DND-41 (cell line): ENCODE measurements at regions not wholly inside any gene's neighbourhood (a gene's known extent, or its start where the extent isn't known, plus 50 kb on each side); places are given as distances from the start of the nearest gene placed in this dataset.

ENCODE experiments used
- ATAC-seq: fragments of 200-7000 bp; cut with Tn5 transposase; 3 replicates; pipeline ENCODE4 v1.9.1; 2021; ENCODE audit warnings: low read depth; ENCODE audit not compliant: insufficient read depth
- DNase-seq: peaks from one replicate; pipeline ENCODE4 v3.0.0-alpha.2; 2020
- H2AFZ ChIP-seq: 2 replicates; pipeline ENCODE4 v1.6.0; 2012; ENCODE audit warnings: low read depth, low read length
- H3K27ac ChIP-seq: 2 replicates; pipeline ENCODE4 v1.5.1; 2012; ENCODE audit warnings: low read length, inconsistent platforms
- H3K27me3 ChIP-seq: fragments of 200-600 bp; sonication (generic); 2 replicates; pipeline ENCODE4 v1.6.0; 2012; ENCODE audit warnings: low read length, mild to moderate bottlenecking, inconsistent platforms; ENCODE audit not compliant: insufficient read depth, poor library complexity
- H3K36me3 ChIP-seq: 2 replicates; pipeline ENCODE4 v1.5.1; 2012; ENCODE audit warnings: low read length, inconsistent platforms; ENCODE audit not compliant: insufficient read depth
- H3K4me1 ChIP-seq: 2 replicates; pipeline ENCODE4 v1.5.1; 2012; ENCODE audit warnings: mild to moderate bottlenecking, low read length; ENCODE audit not compliant: insufficient read depth
- H3K4me2 ChIP-seq: 2 replicates; pipeline ENCODE4 v1.6.0; 2012; ENCODE audit warnings: mild to moderate bottlenecking, moderate library complexity, low read length, inconsistent platforms; ENCODE audit not compliant: insufficient read depth
- H3K4me3 ChIP-seq, 2 experiments: fragments of 200-600 bp in 1 of 2; shearing (Covaris generic) in 1 of 2; 2 replicates each; pipeline ENCODE4 v1.5.1; 2012 to 2016; ENCODE audit warnings: inconsistent platforms in 2 of 2, low read length in 2 of 2, mild to moderate bottlenecking in 2 of 2, low read depth in 1 of 2, moderate library complexity in 1 of 2
- H3K79me2 ChIP-seq: 2 replicates; pipeline ENCODE4 v1.6.0; 2012; ENCODE audit warnings: low read length, inconsistent platforms; ENCODE audit not compliant: insufficient read depth
- H3K9ac ChIP-seq: 2 replicates; pipeline ENCODE4 v1.6.0; 2012; ENCODE audit warnings: low read depth, mild to moderate bottlenecking, inconsistent platforms, low read length, moderate library complexity
- H3K9me3 ChIP-seq: 2 replicates; pipeline ENCODE4 v1.5.1; 2012; ENCODE audit warnings: low read length, moderate library complexity, mild to moderate bottlenecking, inconsistent platforms; ENCODE audit not compliant: insufficient read depth, severe bottlenecking
- H4K20me1 ChIP-seq: 2 replicates; pipeline ENCODE4 v1.6.0; 2012; ENCODE audit warnings: low read length; ENCODE audit not compliant: insufficient read depth
- EZH2 ChIP-seq: IDR thresholded peaks from 3 replicates; pipeline ENCODE4 v1.6.1; 2012; ENCODE audit warnings: borderline replicate concordance, low read depth, mild to moderate bottlenecking, moderate library complexity, low read length, inconsistent platforms; ENCODE audit not compliant: severe bottlenecking
- TF ChIP-seq, protein P1 (sequence below): IDR thresholded peaks from 2 replicates; pipeline ENCODE4 v1.5.1; 2012; ENCODE audit warnings: borderline replicate concordance, low read length, moderate library complexity, mild to moderate bottlenecking; ENCODE audit not compliant: poor library complexity, severe bottlenecking; ENCODE audit errors: extremely low read depth

GRCh38 chr6:121912905-121913304 is 477.5 kb downstream of the GJA1 start:
- DNase-seq (no peak), ATAC-seq (no peak)
- peaks cover 4% of the 10 kb centered on the region for H3K4me1 ChIP-seq
- TF ChIP-seq EZH2 = no peak
- TF ChIP-seq, protein P1, sequence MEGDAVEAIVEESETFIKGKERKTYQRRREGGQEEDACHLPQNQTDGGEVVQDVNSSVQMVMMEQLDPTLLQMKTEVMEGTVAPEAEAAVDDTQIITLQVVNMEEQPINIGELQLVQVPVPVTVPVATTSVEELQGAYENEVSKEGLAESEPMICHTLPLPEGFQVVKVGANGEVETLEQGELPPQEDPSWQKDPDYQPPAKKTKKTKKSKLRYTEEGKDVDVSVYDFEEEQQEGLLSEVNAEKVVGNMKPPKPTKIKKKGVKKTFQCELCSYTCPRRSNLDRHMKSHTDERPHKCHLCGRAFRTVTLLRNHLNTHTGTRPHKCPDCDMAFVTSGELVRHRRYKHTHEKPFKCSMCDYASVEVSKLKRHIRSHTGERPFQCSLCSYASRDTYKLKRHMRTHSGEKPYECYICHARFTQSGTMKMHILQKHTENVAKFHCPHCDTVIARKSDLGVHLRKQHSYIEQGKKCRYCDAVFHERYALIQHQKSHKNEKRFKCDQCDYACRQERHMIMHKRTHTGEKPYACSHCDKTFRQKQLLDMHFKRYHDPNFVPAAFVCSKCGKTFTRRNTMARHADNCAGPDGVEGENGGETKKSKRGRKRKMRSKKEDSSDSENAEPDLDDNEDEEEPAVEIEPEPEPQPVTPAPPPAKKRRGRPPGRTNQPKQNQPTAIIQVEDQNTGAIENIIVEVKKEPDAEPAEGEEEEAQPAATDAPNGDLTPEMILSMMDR = no peak
- peaks cover 2% of the 10 kb centered on the region for H3K9me3 ChIP-seq
- no peak overlapping the region for H3K4me3 ChIP-seq
- no peaks in the 10 kb centered on the region for H3K36me3 ChIP-seq
- H2AFZ ChIP-seq = no peak overlapping the region
- no peaks in the 10 kb centered on the region for H3K79me2 ChIP-seq
- H4K20me1 ChIP-seq = no peaks in the 10 kb centered on the region
- H3K27ac ChIP-seq = no peak overlapping the region
- H3K9ac ChIP-seq = no peak overlapping the region
- H3K27me3 ChIP-seq = no peaks in the 10 kb centered on the region
- H3K4me2 ChIP-seq = no peak overlapping the region

- H3K27ac ChIP-seq = no peak overlapping the region
- no peaks in the 10 kb centered on the region for H3K9me3 ChIP-seq
- DNase-seq (no peak), ATAC-seq (no peak)
- peak overlapping the region; percentile 23; the same call in 1 of the 2 replicates for H2AFZ ChIP-seq
- H4K20me1 ChIP-seq = no peaks in the 10 kb centered on the region
- no peak overlapping the region for H3K9ac ChIP-seq
- H3K79me2 ChIP-seq = no peaks in the 10 kb centered on the region
- TF ChIP-seq EZH2 = no peak
- TF ChIP-seq, protein P1 = no peak
- H3K27me3 ChIP-seq = no peaks in the 10 kb centered on the region
- no peak overlapping the region for H3K4me3 ChIP-seq
- H3K4me2 ChIP-seq = no peak overlapping the region
- no peaks in the 10 kb centered on the region for H3K36me3 ChIP-seq
- H3K4me1 ChIP-seq = peaks cover 4% of the 10 kb centered on the region
These were observed 481.9 kb downstream of the GJA1 start for GRCh38 chr6:121917263-121917829.

DNA sequence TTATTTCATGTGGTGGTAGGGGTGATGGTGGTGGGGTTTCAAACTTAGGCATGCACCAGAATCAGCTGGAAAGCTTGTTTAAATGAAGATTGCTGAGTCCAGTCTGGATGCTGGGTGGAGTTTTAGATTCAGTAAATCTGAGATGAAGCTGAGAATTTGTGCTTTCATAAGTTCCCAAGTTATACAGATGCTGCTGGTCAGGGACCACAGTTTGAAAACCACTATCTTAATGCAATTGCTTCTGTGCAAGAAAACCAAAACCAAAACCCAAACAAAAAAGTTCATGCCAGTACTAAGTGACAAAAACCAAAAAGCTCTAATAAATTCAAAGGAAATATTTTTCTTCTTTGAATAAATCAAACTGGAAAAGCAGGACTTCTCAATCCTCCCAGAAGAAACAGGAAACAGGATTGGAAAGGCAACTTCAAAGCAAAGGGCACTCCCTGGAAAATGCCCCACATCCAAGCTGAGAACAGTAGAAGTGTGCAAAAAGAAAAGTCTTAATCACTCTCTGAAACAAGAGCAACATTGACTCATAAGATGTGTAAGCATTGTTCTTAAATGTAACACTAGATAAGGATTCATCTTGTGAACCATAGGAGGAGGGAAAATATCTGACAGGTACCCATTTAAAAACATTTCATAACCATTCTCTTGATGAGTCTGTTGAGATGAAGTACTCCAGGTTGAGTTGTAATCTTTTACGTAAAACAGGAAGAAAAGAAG is 481.5 kb upstream of the HSF2 start:
- DNase-seq (no peak), ATAC-seq (peak; percentile 53; the same call in 1 of the 3 replicates)
- H3K27me3 ChIP-seq = no peaks in the 10 kb centered on the region
- no peaks in the 10 kb centered on the region for H4K20me1 ChIP-seq
- H3K79me2 ChIP-seq = no peaks in the 10 kb centered on the region
- no peaks in the 10 kb centered on the region for H3K9me3 ChIP-seq
- H3K27ac ChIP-seq = no peak overlapping the region
- H2AFZ ChIP-seq = peak overlapping the region; percentile 23; the same call in 1 of the 2 replicates
- peaks cover 4% of the 10 kb centered on the region for H3K4me1 ChIP-seq
- H3K4me2 ChIP-seq = no peak overlapping the region
- no peak for TF ChIP-seq EZH2
- TF ChIP-seq, protein P1 = no peak
- no peak overlapping the region for H3K9ac ChIP-seq
- no peaks in the 10 kb centered on the region for H3K36me3 ChIP-seq
- H3K4me3 ChIP-seq = no peak overlapping the region
